ENCODE measurements at regions not wholly inside any gene's neighbourhood (a gene's known extent, or its start where the extent isn't known, plus 50 kb on each side); places are given as distances from the start of the nearest gene placed in this dataset.

GRCh38 chr9:79215821-79216220, 355.9 kb upstream of the TLE4 start:
- no peak overlapping the region for H3K4me3 ChIP-seq (ENCODE audit: low read depth, low read length)
- DNase-seq (ENCODE audit: low read depth), result no peak
- no peak for TF ChIP-seq CTCF (conservative IDR thresholded peaks at IDR 0.05; ENCODE audit: low read depth, low read length)

- H3K4me3 ChIP-seq (ENCODE audit: low read depth, low read length), result no peak overlapping the region
- no peak for TF ChIP-seq CTCF (conservative IDR thresholded peaks at IDR 0.05; ENCODE audit: low read depth, low read length)
- DNase-seq (ENCODE audit: low read depth), result no peak
Observed at GRCh38 chr9:79220251-79220650, 351.5 kb upstream of the TLE4 start.

- DNase-seq (ENCODE audit: low read depth), result no peak
- no peak for TF ChIP-seq CTCF (conservative IDR thresholded peaks at IDR 0.05; ENCODE audit: low read depth, low read length)
- no peak overlapping the region for H3K4me3 ChIP-seq (ENCODE audit: low read depth, low read length)
Observed at GRCh38 chr9:79220666-79221065, 351.1 kb upstream of the TLE4 start.

- peak; percentile 74 for DNase-seq (ENCODE audit: low read depth)
- no peak overlapping the region for H3K4me3 ChIP-seq (ENCODE audit: low read depth, low read length)
- no peak for TF ChIP-seq CTCF (conservative IDR thresholded peaks at IDR 0.05; ENCODE audit: low read depth, low read length)
Observed at GRCh38 chr9:79221084-79221483, 350.7 kb upstream of the TLE4 start.

- H3K4me3 ChIP-seq (ENCODE audit: low read depth, low read length), result no peak overlapping the region
- TF ChIP-seq CTCF (conservative IDR thresholded peaks at IDR 0.05; ENCODE audit: low read depth, low read length), result no peak
- no peak for DNase-seq (ENCODE audit: low read depth)
Observed at GRCh38 chr9:79222483-79222882, 349.3 kb upstream of the TLE4 start.

- TF ChIP-seq CTCF (conservative IDR thresholded peaks at IDR 0.05; ENCODE audit: low read depth, low read length), result no peak
Observed at GRCh38 chr9:79224672-79225433, 346.9 kb upstream of the TLE4 start.

GRCh38 chr9:79233542-79233941, 338.2 kb upstream of the TLE4 start:
- H3K4me3 ChIP-seq (ENCODE audit: low read depth, low read length), result no peak overlapping the region
- DNase-seq (ENCODE audit: low read depth), result no peak
- peak; percentile 73 for TF ChIP-seq CTCF (conservative IDR thresholded peaks at IDR 0.05; ENCODE audit: low read depth, low read length)

More at GRCh38 chr9:79224672-79225433, 346.9 kb upstream of the TLE4 start:
- no peak for DNase-seq (ENCODE audit: low read depth)
- no peak overlapping the region for H3K4me3 ChIP-seq (ENCODE audit: low read depth, low read length)
